BLaER1 (cell line): ENCODE measurements at regions not wholly inside any gene's neighbourhood (a gene's known extent, or its start where the extent isn't known, plus 50 kb on each side); places are given as distances from the start of the nearest gene placed in this dataset.

Source experiments
- H3K27ac ChIP-seq: shearing (Covaris generic); formaldehyde crosslinking; 2 replicates; pipeline ENCODE4 v1.8.1; 2022
- H3K27me3 ChIP-seq: shearing (Covaris generic); formaldehyde crosslinking; 2 replicates; pipeline ENCODE4 v1.8.1; 2022
- H3K36me3 ChIP-seq: shearing (Covaris generic); formaldehyde crosslinking; 2 replicates; pipeline ENCODE4 v1.8.1; 2022
- H3K4me1 ChIP-seq: shearing (Covaris generic); formaldehyde crosslinking; 2 replicates; pipeline ENCODE4 v1.8.1; 2022
- H3K4me2 ChIP-seq: shearing (Covaris generic); formaldehyde crosslinking; 2 replicates; pipeline ENCODE4 v1.8.1; 2022
- H3K4me3 ChIP-seq: shearing (Covaris generic); formaldehyde crosslinking; 2 replicates; pipeline ENCODE4 v1.8.1; 2022
- H3K9ac ChIP-seq: shearing (Covaris generic); formaldehyde crosslinking; 2 replicates; pipeline ENCODE4 v1.8.1; 2022
- H3K9me3 ChIP-seq: shearing (Covaris generic); formaldehyde crosslinking; 2 replicates; pipeline ENCODE4 v1.8.1; 2022
- H4K20me1 ChIP-seq: shearing (Covaris generic); formaldehyde crosslinking; 2 replicates; pipeline ENCODE4 v1.8.1; 2022
- Cebpa-rat ChIP-seq: shearing (Covaris generic); IDR thresholded peaks from 2 replicates; pipeline ENCODE4 v1.8.1; 2022

- Histone ChIP-seq H4K20me1 (no peaks in the 10 kb centered on the region), H3K27me3 (no peaks in the 10 kb centered on the region; the same call in 1 of the 2 replicates), H3K36me3 (no peaks in the 10 kb centered on the region), H3K4me1 (no peaks in the 10 kb centered on the region), H3K9me3 (no peaks in the 10 kb centered on the region), H3K4me2 (no peak overlapping the region), H3K9ac (no peak overlapping the region), H3K27ac (no peak overlapping the region), H3K4me3 (no peak overlapping the region)
- TF ChIP-seq Cebpa-rat, result no peak
Measured at GRCh38 chr16:49101997-49102396, 179.6 kb downstream of the CBLN1 start.

DNA sequence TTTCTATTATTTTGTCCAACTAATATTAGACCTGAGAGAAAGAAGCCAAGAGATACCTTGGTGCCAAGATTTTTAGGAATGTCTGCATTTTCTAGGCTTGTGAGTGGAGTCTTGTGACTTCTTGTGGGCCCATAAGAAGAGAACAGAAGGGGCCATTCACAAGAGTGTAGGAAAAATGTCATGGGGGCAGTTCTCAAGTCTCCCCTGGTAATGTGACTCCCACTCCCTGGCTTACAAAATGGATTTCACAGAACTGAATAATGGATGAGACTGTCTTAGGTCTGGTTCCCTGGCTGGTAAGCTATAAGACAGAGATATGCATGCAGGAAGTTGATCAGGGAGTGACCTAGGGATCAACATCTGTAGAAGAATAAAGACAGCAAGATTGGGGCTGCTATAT is 181.3 kb downstream of the CBLN1 start:
- Histone ChIP-seq H3K36me3 (no peaks in the 10 kb centered on the region), H3K9ac (no peak overlapping the region), H3K9me3 (no peaks in the 10 kb centered on the region), H3K27me3 (no peaks in the 10 kb centered on the region; the same call in 1 of the 2 replicates), H3K4me3 (no peak overlapping the region), H3K4me2 (no peak overlapping the region), H3K4me1 (no peaks in the 10 kb centered on the region), H4K20me1 (no peaks in the 10 kb centered on the region), H3K27ac (no peak overlapping the region)
- no peak for TF ChIP-seq Cebpa-rat

GRCh38 chr16:49097964-49098363 is 183.7 kb downstream of the CBLN1 start:
- no peak for TF ChIP-seq Cebpa-rat
- Histone ChIP-seq H3K36me3 (no peaks in the 10 kb centered on the region), H4K20me1 (no peaks in the 10 kb centered on the region), H3K9me3 (no peaks in the 10 kb centered on the region), H3K27ac (no peak overlapping the region), H3K27me3 (no peaks in the 10 kb centered on the region; the same call in 1 of the 2 replicates), H3K4me1 (no peaks in the 10 kb centered on the region), H3K4me2 (no peak overlapping the region), H3K9ac (no peak overlapping the region), H3K4me3 (no peak overlapping the region)

- Histone ChIP-seq H3K9me3 (no peaks in the 10 kb centered on the region), H3K27ac (no peak overlapping the region), H3K36me3 (no peaks in the 10 kb centered on the region), H3K27me3 (no peaks in the 10 kb centered on the region; the same call in 1 of the 2 replicates), H4K20me1 (no peaks in the 10 kb centered on the region), H3K4me1 (no peaks in the 10 kb centered on the region), H3K4me2 (no peak overlapping the region), H3K9ac (no peak overlapping the region), H3K4me3 (no peak overlapping the region)
- no peak for TF ChIP-seq Cebpa-rat
Measured at GRCh38 chr16:49096176-49096945, 185.3 kb downstream of the CBLN1 start.

- no peaks in the 10 kb centered on the region for H3K36me3 ChIP-seq
- H3K9ac ChIP-seq, result no peak overlapping the region
- no peaks in the 10 kb centered on the region for H3K9me3 ChIP-seq
- no peaks in the 10 kb centered on the region for H3K4me1 ChIP-seq
- H3K4me3 ChIP-seq, result no peak overlapping the region
- H3K27ac ChIP-seq, result no peak overlapping the region
- H3K27me3 ChIP-seq, result no peaks in the 10 kb centered on the region
- H4K20me1 ChIP-seq, result no peaks in the 10 kb centered on the region
- no peak for TF ChIP-seq Cebpa-rat
- H3K4me2 ChIP-seq, result no peak overlapping the region
Measured at GRCh38 chr16:49095539-49095938, 186.1 kb downstream of the CBLN1 start.

- no peak overlapping the region for H3K4me3 ChIP-seq
- no peaks in the 10 kb centered on the region for H3K4me1 ChIP-seq
- no peaks in the 10 kb centered on the region for H3K36me3 ChIP-seq
- no peak overlapping the region for H3K9ac ChIP-seq
- H3K9me3 ChIP-seq, result no peaks in the 10 kb centered on the region
- H4K20me1 ChIP-seq, result no peaks in the 10 kb centered on the region
- H3K27me3 ChIP-seq, result no peaks in the 10 kb centered on the region; the same call in 1 of the 2 replicates
- no peak overlapping the region for H3K27ac ChIP-seq
- TF ChIP-seq Cebpa-rat, result no peak
- no peak overlapping the region for H3K4me2 ChIP-seq
Measured at GRCh38 chr16:49094471-49094870, 187.2 kb downstream of the CBLN1 start.

DNA sequence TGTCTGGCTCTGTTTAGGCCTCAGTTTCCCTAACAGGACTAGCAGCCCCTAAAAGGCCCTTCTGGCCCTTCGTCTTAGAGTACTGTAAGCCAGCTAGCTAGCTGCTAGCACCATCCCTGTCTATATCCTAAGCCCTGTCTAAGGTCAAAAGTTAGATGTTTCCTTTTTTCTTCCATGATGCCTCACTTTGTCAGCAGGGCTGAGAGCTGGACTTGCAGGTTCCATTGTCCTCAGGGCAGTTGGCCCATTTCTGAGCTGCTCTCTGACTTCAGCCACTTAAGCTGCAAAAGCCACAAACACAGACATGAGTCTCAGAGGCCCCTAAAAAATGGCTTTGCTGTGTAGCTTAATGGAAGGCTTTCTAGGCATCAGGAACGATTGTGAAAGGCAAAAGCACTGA is 187.7 kb downstream of the CBLN1 start:
- Histone ChIP-seq H3K27ac (no peak overlapping the region), H3K4me1 (no peaks in the 10 kb centered on the region), H3K9ac (no peak overlapping the region), H3K27me3 (no peaks in the 10 kb centered on the region; the same call in 1 of the 2 replicates), H3K36me3 (no peaks in the 10 kb centered on the region), H3K4me2 (no peak overlapping the region), H4K20me1 (no peaks in the 10 kb centered on the region), H3K4me3 (no peak overlapping the region), H3K9me3 (no peaks in the 10 kb centered on the region)
- no peak for TF ChIP-seq Cebpa-rat

DNA sequence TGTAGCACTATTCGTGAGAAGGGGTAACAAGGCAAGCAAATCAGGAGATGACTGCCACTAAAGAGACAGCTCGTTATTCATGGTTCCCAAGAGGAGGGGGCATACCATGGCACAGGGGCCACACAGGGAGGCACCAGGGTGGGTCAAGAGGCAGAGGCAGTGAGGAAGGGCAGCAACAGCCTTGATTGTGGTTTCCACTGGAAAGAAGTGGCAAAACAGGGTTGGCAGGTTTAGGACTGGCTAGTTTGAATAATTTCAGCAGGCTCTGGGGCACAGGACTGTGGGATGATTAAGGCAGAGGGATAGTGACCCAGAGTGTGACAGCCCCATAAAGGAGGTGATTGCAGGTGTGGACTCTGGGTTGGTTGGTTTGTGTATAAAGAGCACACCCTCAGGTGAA is 188.9 kb downstream of the CBLN1 start:
- H3K9ac ChIP-seq, result no peak overlapping the region
- no peaks in the 10 kb centered on the region for H3K36me3 ChIP-seq
- H3K9me3 ChIP-seq, result no peaks in the 10 kb centered on the region
- H3K27me3 ChIP-seq, result no peaks in the 10 kb centered on the region; the same call in 1 of the 2 replicates
- no peak overlapping the region for H3K4me3 ChIP-seq
- H4K20me1 ChIP-seq, result no peaks in the 10 kb centered on the region
- TF ChIP-seq Cebpa-rat, result no peak
- H3K4me2 ChIP-seq, result no peak overlapping the region
- no peak overlapping the region for H3K27ac ChIP-seq
- H3K4me1 ChIP-seq, result no peaks in the 10 kb centered on the region

DNA sequence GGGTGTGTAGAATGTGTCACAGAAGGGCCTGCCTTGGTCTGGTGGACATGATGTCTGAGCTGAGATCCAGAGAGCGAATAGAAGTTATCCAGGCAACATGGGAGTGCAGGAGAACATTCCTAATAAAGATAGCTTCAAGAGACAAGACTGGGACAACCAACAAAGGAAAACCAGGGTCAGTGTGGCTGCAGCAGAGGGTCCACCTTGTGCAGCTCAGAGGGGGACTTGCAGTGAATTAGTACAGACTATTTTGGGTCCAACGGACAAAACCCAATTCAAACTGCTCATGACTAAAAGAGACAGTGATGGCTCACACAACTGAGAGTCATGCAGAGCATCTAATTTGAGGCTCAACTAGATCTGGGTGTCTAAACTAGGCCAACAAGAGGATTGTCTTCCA is 192.1 kb downstream of the CBLN1 start:
- Histone ChIP-seq H3K27ac (no peak overlapping the region), H3K9ac (no peak overlapping the region), H3K27me3 (no peaks in the 10 kb centered on the region; the same call in 1 of the 2 replicates), H3K9me3 (peaks cover 7% of the 10 kb centered on the region), H3K4me2 (no peak overlapping the region), H3K4me3 (no peak overlapping the region), H4K20me1 (no peaks in the 10 kb centered on the region), H3K36me3 (no peaks in the 10 kb centered on the region), H3K4me1 (no peaks in the 10 kb centered on the region)
- no peak for TF ChIP-seq Cebpa-rat

DNA sequence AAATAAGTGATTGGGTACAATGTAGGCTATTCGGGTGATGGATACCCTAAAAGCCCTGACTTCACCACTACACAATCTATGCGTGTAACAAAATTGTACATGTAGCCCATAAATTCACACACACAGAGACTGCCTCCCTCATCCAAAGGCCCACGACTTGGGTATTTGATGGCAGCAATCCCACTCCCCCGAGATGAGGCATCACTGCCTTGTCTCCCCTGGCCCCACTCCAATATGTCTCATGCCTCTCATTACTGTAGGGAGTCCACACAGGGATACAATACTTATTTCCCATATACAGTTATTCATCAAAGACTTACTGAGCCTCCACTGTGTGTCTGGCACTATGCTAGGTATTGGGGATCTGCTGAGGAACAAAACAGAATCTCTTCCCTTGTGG is 192.6 kb downstream of the CBLN1 start:
- Histone ChIP-seq H3K4me1 (no peaks in the 10 kb centered on the region), H3K27ac (no peak overlapping the region), H3K27me3 (no peaks in the 10 kb centered on the region; the same call in 1 of the 2 replicates), H3K9me3 (peaks cover 9% of the 10 kb centered on the region), H3K9ac (no peak overlapping the region), H3K4me3 (no peak overlapping the region), H4K20me1 (no peaks in the 10 kb centered on the region), H3K4me2 (no peak overlapping the region), H3K36me3 (no peaks in the 10 kb centered on the region)
- TF ChIP-seq Cebpa-rat, result no peak
